Thoracic aorta (tissue), 2 donors: ENCODE measurements at regions not wholly inside any gene's neighbourhood (a gene's known extent, or its start where the extent isn't known, plus 50 kb on each side); places are given as distances from the start of the nearest gene placed in this dataset.

Experiments
- ATAC-seq: fragments of 150-250 bp; one replicate; pipeline ENCODE4 v1.8.0; 2017; ENCODE audit warnings: low read depth; ENCODE audit not compliant: insufficient number of reproducible peaks, low FRiP score
- DNase-seq: peaks from one replicate; pipeline ENCODE4 v3.0.0-alpha.2; 2020; ENCODE audit warnings: low spot score
- H3K27ac ChIP-seq, 2 donors: fragments of 200-600 bp; sonication (generic); 1 replicate in 1 of 2; 2 replicates in 1 of 2; pipeline ENCODE4 v1.5.1; 2016; ENCODE audit warnings: mild to moderate bottlenecking in 2 of 2, moderate library complexity in 2 of 2
- H3K27me3 ChIP-seq: fragments of 200-600 bp; sonication (generic); replicated peaks from 2 replicates; pipeline ENCODE4 v1.6.0; 2016; ENCODE audit warnings: mild to moderate bottlenecking; ENCODE audit not compliant: insufficient read depth
- H3K36me3 ChIP-seq: fragments of 200-600 bp; sonication (generic); one replicate; pipeline ENCODE4 v1.5.1; 2016
- H3K4me1 ChIP-seq, 2 donors: fragments of 200-600 bp; sonication (generic); 1 replicate in 1 of 2; 2 replicates in 1 of 2; pipeline versions ENCODE4 v1.5.1 to v1.6.0; 2016; ENCODE audit warnings: low read depth in 2 of 2, mild to moderate bottlenecking in 1 of 2; ENCODE audit not compliant: control insufficient read depth in 1 of 2
- H3K4me3 ChIP-seq: fragments of 200-600 bp; sonication (generic); 2 replicates; pipeline ENCODE4 v1.5.1; 2016; ENCODE audit warnings: mild to moderate bottlenecking
- H3K9me3 ChIP-seq: fragments of 200-600 bp; sonication (generic); 2 replicates; pipeline ENCODE4 v1.5.1; 2016
- CTCF ChIP-seq: fragments of 200-600 bp; sonication (generic); IDR thresholded peaks from one replicate; pipeline ENCODE4 v1.5.1; 2019; ENCODE audit warnings: antibody characterized with exemption

GRCh38 chr2:41867553-41867952 lies 180.3 kb upstream of the PKDCC start:
- Histone ChIP-seq H3K36me3 (no peaks in the 10 kb centered on the region), H3K4me1 (peaks cover 0 to 21% of the 10 kb centered on the region in 2 donors), H3K27me3 (no peaks in the 10 kb centered on the region), H3K9me3 (no peaks in the 10 kb centered on the region), H3K4me3 (no peak overlapping the region), H3K27ac (no peak overlapping the region)
- ATAC-seq (no peak), DNase-seq (no peak)
- TF ChIP-seq CTCF: no peak

GRCh38 chr2:41869542-41870264 lies 178.1 kb upstream of the PKDCC start:
- H3K36me3 ChIP-seq: no peaks in the 10 kb centered on the region
- peak; percentile 37 for ATAC-seq
- H3K4me1 ChIP-seq: peaks cover 0 to 29% of the 10 kb centered on the region in 2 donors
- no peak for DNase-seq
- H3K9me3 ChIP-seq: no peaks in the 10 kb centered on the region
- no peaks in the 10 kb centered on the region for H3K27me3 ChIP-seq
- H3K4me3 ChIP-seq: no peak overlapping the region
- H3K27ac ChIP-seq: no peak overlapping the region
- TF ChIP-seq CTCF: peak; percentile 89

GRCh38 chr2:41870265-41870585 lies 177.6 kb upstream of the PKDCC start:
- peaks cover 0 to 29% of the 10 kb centered on the region in 2 donors for H3K4me1 ChIP-seq
- no peaks in the 10 kb centered on the region for H3K36me3 ChIP-seq
- no peak overlapping the region for H3K27ac ChIP-seq
- H3K27me3 ChIP-seq: no peaks in the 10 kb centered on the region
- TF ChIP-seq CTCF: no peak
- DNase-seq (no peak), ATAC-seq (no peak)
- H3K9me3 ChIP-seq: no peaks in the 10 kb centered on the region
- H3K4me3 ChIP-seq: no peak overlapping the region

GRCh38 chr2:41871080-41871479 lies 176.7 kb upstream of the PKDCC start:
- DNase-seq (no peak), ATAC-seq (no peak)
- no peaks in the 10 kb centered on the region for H3K27me3 ChIP-seq
- peak overlapping the region in 1 of 2 donors; percentile 0 for H3K27ac ChIP-seq
- H3K4me1 ChIP-seq: peaks cover 0 to 29% of the 10 kb centered on the region in 2 donors
- no peaks in the 10 kb centered on the region for H3K9me3 ChIP-seq
- TF ChIP-seq CTCF: peak; percentile 49
- H3K36me3 ChIP-seq: no peaks in the 10 kb centered on the region
- H3K4me3 ChIP-seq: no peak overlapping the region

GRCh38 chr2:41872646-41873045 lies 175.2 kb upstream of the PKDCC start:
- ATAC-seq: no peak
- DNase-seq: no peak
- no peak overlapping the region for H3K4me3 ChIP-seq
- TF ChIP-seq CTCF: no peak
- no peaks in the 10 kb centered on the region for H3K9me3 ChIP-seq
- no peaks in the 10 kb centered on the region for H3K36me3 ChIP-seq
- no peak overlapping the region for H3K27ac ChIP-seq
- H3K27me3 ChIP-seq: no peaks in the 10 kb centered on the region
- peaks cover 0 to 29% of the 10 kb centered on the region in 2 donors for H3K4me1 ChIP-seq
